NCI-H748 (cell line): ENCODE measurements at regions not wholly inside any gene's neighbourhood (a gene's known extent, or its start where the extent isn't known, plus 50 kb on each side); places are given as distances from the start of the nearest gene placed in this dataset.

Experiments used
- DNase-seq: peaks from one replicate; lab custom pipeline; 2025; ENCODE audit not compliant: unreplicated experiment; lab: John Stamatoyannopoulos, UW

DNA sequence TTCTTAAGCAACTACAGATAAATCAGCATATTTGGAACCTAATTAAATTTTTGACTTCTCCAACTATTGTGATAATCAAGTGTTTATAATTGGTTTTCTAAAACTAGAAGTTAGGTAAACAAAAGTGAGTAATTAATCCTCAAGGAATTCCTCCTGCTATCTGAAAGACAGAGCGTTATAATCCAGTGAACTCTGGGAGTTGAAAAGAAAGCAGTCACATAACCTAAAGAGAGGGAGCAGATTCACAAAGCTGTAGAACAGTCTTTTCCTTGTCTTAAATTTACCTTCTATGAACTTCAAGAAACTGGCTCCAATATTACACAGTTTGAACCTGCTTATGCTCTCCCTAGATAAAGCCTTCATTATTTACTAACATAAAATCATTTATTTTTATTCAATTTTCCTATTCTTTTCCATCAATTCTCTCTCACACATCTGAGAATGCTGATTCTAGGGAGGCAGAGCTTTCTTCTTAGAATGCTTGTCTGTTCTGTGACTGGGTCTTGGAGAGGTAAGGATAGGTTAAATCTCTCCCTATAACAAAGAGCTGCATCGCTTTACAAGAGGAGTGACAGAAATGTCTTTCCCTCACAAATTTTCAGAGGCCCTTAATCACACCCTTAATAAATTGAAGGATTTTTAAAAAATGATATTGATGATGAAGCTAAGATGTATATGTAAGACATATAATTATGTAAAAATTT is 132.8 kb downstream of the TUSC7 start:
- DNase-seq, result no peak

DNA sequence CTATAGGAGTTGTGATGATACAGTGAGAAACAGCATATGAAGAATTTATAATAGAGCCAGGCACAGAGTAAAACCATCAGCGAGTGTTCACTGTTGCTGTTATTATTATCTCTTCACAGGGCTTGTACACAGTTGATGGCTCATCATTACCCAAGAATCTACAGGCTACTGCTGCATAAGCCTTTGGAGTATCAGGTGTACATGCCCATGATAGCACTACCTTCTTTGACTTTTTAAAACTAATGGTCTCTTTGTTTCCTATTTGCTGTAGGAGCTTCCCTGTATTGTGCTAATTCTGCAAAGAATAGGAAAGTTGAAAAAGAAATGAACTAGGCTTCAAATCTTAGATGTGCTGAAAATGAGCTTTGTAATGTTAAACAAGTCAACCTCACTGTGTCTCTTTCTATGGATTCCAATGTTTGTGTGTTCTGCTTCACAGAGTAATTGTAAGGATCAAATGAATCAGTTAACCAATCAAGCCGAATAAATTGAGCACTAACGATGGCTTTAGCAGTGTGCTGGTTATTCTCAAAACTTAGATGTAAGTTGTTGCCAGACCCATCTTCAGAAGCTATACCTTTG is 138.8 kb downstream of the TUSC7 start:
- no peak for DNase-seq

DNA sequence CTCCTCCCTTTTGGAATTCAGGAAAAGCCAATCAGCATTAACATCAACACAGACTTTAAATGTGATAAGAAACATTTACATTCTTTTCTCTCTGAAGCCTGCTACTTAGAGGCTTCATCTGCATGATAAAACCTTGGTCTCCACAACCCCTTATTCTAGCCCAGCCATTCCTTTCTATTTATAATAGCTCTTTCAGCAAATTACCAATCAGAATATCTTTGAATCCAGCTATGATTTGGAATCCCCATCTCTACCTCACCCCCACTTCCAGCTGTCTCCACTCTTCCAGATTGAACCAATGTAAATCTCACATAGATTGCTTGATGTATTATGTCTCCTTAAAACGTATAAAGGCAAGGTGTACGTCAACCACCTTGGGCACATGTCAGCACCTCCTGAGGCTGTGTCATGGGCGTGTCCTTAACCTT is 139.7 kb downstream of the TUSC7 start:
- no peak for DNase-seq

DNA sequence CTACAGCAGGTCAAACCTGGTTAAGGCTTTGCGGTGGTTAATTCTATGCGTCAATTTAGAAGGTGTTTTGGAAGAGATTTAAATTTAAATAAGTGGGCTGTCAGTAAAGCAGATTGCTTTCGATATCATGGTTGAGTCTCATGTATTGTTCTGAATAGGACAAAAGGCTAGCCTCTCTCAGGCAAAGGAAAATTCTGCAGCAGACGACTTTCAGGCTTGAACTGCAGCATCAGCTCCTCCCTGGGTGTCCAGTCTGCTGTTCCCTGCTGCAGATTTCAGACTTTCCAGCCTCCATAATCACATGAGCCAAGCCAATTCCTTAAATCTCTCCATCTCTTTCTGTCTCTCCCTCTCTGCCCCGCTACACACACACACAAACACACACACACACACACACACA is 143.2 kb downstream of the TUSC7 start:
- no peak for DNase-seq

DNA sequence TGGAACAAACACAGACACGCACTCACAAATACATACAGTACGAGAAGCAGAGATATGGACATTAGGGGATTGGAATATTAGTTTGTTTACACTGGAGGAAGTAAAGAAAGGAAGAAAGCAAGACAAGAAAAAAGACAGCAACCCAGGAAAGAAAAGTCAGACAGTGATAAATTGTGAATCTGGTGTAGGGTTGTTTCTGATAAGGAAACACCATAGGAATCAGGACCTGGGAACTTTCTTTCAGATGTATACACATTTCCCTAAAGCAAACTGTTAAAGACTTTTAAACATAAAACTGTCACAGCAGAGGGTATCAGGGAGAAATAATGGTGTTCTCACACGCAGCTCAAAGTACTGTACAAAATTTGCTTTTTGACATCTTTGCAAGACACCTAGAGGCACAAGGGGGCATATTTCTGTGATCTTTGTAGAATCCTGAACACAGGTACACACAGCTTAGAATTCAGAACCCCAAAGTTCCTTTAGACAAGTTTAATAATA is 153.7 kb downstream of the TUSC7 start:
- no peak for DNase-seq

DNA sequence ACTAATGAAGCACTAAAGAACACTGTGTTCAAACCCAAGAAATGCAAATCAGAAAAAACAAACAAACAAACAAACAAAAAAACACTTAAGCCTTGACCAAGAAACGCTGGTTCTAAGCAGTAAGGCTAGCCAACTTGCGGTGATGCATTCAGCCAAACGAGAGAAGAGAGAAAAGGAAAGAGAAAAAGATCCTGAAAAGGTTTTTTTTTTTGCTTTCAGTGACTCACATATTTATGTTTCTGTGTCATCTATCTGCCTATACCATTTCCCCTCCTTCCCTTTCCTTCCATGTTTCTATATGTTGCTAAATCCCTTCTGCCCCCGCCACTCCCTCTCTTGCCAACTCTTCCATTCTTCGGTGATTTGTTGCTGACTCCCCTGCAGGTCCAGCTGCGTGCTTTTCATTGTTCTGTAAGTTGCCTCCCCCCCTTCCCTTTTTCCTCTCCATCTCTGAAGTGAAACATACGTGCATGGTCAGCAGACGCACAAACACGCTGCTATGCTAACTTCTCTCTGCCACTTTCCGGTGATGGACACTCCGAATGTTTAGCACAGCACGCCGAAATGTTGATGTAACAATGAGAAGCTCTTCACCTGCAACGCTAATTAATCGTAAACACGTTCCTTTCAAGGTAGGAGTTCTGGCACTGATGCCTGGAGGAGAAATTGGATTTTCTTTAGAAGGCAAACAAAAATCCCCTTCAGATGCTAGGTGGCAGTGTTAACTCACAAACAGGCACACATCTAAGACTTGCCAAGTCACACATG is 154.4 kb downstream of the TUSC7 start:
- DNase-seq, result peak; percentile 82

DNA sequence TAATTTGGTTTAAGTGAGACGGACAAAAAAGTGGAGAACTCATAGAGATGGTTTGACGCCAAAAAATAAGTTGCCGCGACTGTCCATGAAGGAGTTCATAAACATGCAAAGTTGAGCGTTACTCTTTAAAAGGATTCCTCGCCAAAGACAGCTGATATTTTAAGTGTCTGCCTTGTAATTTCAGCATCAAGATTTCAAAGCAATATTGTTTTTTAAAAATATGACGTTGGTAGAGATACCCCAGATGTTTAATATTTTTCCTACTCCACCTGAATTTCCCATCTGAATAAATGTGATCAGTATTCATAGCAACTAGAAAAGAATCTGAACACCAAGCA is 155.0 kb downstream of the TUSC7 start:
- DNase-seq, result no peak

DNA sequence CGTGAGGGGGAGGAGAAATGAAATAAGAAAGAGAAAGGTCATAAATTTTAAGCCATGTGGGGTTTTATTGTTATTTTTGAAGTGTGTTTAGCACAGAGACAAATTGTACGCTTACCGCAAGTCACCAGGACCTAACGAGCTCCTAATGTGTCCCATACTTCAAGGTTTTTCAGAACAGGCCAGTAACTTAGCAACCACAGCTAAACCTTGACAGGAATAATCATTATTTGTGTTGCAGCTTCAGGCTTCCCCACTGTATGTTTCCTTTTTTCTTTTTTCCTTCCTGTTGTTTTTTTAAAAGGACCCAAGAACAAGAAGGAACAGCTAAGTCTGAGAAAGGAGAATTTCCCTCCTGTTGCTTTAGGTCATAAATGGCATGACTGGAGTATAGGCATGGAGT is 160.8 kb downstream of the TUSC7 start:
- DNase-seq, result peak; percentile 1

DNA sequence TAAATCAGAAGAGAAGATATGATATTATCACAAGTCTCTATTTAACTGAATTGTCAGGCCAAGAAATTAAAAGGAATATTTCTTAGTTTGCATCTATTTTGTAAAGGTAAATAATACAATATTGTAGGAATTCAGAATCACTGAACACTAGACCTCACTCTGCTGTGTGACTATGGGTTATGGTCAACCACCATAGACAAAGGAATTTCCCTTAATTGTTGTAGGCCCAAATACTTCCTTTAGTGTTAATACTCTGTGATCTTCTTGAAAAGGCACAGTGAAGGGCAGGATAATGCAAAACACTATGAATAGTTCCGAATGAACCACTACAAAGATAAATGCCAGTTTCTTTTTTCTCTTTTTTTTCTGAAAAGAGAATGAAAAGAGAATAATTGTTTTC is 162.3 kb downstream of the TUSC7 start:
- DNase-seq, result no peak

DNA sequence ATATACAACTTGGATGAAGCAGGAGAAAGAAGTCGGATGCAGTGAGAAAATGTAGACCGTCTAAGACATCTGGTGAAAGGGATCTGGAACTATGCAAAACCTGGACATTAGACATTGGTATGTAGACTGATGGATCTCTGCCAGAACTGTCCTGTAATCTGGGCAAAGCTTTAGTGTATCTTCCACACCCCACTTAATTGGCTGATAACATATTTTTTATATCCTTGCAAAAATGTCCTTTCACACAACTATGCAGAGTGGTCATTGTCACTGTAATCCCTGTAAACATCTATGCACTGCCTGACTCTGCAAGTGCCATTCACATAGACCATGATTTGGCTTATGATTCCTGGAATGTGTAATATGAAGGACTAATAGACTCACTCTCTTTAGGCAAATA is 163.1 kb downstream of the TUSC7 start:
- no peak for DNase-seq

DNA sequence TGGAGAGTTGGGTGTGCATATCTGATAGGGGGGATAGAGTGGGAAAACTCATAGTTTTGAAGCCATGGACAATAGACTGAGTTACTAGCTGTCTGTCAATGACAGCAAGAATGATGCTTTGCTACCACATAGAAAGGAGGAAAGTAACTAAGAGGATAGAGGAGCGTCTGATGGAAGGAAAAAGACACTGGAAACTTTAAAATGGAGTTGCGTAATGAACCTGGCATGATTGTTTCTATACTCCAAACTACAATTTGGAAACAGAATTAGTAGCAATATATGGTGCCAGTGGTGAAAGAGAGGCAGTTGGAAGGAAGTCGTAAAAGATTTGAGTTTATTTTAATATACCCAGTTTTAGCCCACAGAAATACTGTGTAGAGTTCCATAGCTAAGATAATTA is 163.6 kb downstream of the TUSC7 start:
- DNase-seq, result no peak

DNA sequence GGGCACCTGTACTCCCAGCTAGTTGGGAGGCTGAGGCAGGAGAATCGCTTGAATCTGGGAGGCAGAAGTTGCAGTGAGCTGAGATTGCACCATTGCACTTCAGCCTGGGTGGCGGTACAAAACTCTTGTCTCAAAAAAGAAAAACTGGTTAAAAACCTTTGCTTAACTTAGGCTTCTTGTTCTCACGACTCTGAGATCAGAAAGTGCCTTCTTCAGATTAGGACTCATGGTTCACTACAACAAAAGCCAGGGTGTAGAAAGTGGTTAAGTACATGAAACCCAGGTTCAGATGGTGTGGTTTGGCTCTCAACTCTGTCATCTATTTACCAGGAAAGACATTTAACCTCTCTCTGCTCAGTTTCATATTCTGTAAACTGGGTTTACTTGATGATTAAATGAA is 168.4 kb downstream of the TUSC7 start:
- DNase-seq, result no peak

DNA sequence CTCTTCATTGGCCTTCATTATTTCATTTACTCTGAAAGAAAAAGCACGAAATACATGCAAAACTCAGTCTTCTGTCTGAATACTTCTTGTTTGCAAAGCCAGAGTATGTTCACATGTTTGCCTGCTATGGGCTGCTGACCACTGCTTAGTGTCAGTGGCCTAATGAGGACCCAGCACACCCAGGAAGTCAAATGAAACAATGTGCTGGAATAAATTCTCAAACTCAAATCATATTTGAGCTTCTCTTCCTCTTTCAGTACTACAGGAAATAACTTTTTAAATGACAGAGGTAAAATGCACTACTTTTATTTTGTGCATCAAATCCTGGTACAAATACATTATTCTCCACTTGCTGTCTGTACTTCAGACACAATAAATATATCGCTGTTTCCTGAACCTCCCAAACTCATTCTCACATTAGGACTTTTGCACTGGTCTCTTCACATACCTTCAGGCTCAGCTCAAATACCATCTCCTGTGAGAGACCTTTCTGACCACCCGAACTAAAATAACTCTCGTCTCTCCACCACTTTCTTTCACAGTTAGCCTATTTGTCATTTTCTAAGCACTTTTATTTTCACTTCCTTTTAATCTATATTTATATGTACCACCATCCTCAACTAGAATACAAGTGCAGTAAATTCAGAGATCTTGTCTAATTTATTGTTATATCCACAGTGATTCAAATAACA is 176.8 kb downstream of the TUSC7 start:
- no peak for DNase-seq

DNA sequence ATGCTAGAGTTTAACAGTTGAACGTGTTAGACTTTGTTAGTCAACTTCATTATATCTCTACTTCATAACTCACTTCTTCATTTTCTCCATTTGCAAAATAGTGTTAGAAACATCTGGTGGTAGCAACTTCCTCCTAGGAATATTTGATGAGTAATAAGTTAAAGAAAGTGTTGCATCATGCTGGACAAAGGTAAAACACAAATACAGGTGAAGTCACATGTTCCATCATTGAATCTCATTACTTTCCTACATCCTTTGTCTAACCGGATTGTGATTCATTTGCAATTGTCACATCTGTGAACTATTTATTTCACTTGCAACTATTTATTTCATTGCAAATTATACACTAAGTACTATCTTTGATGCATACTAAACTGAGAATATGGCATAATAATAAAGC is 186.5 kb downstream of the TUSC7 start:
- no peak for DNase-seq

DNA sequence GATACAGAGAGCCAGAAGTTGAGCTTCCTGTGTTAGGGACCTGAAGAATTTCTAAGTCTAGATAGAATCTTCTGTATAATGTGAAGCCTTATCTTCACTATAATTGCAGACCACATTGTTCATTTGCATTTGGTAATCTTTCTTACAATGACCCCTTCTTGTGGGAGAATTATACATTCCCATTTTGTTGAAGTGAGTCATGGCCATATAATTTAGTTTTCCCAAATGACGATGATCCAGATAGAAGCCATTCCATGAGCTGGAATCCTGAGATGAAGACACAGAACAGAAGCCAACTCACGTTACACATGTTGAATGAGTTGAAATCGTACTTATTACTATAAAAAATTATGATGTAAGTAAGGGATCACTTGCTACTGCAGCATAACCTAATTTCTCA is 187.8 kb downstream of the TUSC7 start:
- DNase-seq, result no peak

DNA sequence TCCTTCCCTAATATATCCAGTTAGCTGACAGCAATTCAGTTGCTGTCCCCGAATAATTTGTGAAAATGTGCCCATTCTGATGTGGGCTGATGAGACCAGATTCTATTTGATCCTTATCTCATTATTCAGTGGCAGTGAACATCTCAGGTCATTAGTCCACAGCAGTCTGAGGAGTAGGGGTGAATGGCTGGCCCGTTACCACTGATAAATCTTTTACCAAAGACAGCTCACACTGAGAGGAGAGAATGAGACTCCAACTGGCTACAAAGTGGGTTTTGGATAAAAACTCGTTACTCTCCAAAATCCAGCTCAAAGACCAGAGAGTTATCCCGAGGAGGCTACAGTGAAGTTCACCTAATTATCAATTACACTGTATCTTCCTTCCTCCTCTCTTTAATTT is 189.7 kb downstream of the TUSC7 start:
- DNase-seq, result no peak

DNA sequence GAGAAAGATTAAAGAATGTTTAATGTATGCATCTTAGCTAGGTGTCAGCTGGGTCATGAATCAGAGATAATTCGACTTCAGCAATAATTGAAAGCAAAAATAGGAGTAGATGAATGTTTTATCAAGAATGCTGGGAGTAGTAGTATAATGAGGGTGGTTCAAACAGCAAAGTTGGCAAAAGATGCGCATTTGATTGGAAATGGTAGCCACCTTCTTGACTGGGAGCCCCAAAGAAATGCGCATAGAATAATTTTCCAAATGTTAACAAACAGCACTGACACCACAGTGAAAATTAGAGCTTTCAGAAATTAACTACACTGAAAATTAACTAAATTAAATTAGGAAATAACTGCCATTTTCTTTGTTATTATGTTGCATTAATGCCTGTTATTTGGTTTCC is 195.8 kb downstream of the TUSC7 start:
- no peak for DNase-seq

DNA sequence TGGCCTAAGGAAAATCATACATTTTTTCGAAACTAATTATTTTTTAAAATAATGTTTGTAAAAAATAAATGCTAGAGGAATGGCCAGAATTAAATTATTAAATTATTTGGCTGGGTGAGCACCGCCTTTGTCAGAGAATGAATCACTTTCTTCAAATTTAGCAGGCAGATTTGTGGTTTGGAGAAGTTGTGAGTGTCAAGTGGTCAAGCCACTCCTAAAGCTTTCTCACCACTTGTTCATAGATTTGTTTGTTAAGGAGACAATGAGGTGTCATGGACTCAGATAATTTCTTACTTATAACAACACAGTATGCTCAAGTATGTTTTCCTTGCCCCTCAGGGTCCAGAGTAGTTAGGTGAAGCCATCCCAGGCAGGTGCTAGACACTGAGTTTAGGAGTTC is 196.2 kb downstream of the TUSC7 start:
- DNase-seq, result no peak

DNA sequence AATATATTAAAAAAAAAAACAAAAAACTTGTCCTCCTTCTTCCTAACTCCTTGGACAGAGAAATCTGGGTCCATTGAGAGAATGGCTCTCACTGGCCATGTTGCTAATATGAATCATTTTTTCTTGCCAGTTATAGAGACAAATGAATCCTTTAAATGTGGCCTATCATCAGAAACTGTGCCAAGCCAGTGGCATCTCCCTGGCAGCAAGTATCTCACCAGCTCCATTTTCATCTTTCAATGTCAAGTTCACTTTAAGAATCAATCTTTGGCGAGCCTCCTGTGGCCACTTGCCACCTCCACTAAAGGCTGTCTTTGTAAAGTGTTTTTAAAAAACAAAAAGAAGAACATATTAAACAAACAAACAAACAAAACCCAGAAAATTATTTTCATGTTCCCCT is 202.5 kb downstream of the TUSC7 start:
- DNase-seq, result no peak

DNA sequence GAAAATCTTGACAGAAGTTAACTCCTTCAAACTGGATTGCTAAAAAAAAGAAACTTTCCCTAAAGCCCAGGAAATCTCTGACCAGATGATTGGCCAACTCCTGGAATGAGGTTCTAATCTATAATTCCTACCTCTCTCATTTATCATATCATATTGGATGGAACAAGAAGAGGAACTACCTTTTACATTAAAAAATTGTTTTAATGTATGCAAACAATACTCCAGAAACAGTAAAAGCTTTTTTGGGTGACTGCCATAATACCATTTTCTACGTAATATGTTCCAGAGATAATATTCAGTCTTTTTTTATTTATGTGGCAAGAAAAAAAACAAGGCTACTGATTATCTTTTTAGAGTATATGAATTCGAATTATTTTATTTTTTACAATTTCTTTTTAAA is 204.4 kb downstream of the TUSC7 start:
- DNase-seq, result no peak

DNA sequence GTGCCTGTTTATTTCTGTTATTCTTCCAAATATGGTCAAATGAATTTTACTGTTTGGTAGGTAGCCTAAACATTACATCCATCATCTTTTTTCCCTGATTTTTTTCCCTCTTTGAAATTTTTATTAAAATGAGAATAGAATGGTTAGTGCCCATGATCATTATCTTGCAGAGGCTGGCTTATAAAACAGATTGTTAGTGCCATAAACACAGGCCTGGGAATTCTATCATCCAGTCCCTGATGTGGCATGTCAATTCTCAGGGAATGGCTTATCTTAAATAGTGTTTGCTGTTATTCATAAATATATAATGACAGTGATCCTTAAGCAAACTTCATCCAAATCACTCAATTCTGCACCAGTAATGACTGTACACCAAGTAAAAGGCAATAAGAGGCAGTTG is 207.3 kb downstream of the TUSC7 start:
- no peak for DNase-seq
